Activated CD8-positive, alpha-beta memory T cell treated with anti-CD3 and anti-CD28 coated beads, Interleukin-2, amount 50 U/mL, for 4 hours (primary cell): ENCODE measurements at regions not wholly inside any gene's neighbourhood (a gene's known extent, or its start where the extent isn't known, plus 50 kb on each side); places are given as distances from the start of the nearest gene placed in this dataset.

Experiments
- DNase-seq: peaks from one replicate; pipeline ENCODE4 v3.0.0-alpha.2; 2020

DNA sequence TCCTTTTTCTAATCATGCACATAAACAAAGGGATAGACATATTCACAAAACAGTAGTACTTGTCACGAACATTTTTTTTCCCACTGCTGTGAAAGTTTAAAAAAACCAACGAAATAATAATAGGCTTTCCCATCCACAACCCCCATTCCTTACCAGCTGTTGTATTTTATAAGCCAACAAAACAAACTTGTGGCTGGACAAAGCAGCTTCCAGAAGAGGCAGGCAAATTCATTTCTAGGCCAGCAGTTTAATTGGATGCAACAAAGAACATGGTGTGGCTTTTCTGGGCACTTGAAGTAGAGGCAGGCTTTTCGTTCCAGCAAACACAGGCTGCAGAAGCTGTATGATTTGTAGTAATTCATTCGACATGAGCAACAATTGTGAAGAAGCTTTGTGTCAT, 56.0 kb upstream of the FAM20A start:
- DNase-seq = no peak

DNA sequence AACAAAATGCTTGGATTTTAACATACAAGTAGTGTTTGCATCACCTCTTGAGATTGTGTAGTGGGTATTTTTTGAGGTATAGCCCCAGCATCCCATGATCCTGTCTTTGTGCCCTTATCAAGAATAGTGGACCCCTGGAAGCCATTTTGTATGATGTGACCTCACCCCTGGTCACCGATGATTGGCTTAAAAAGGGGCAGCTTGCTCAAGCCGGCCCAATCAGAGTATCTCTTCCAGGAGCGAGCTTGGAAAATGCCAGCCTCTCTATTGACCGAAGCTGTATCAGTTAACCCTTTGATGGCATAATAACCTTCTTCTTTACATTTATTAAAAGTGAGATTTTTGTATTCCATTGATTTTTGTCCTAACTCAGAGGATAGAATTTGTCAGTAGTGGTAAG, 55.5 kb upstream of the FAM20A start:
- no peak for DNase-seq
